Osteocyte (in vitro differentiated cells): ENCODE measurements at regions not wholly inside any gene's neighbourhood (a gene's known extent, or its start where the extent isn't known, plus 50 kb on each side); places are given as distances from the start of the nearest gene placed in this dataset.

Experiments used
- DNase-seq: peaks from one replicate; pipeline ENCODE4 v3.0.0; 2021; ENCODE audit warnings: mixed read lengths; ENCODE audit not compliant: unreplicated experiment; ENCODE audit errors: extremely low spot score
- H3K27ac Mint-ChIP-seq: one replicate; pipeline ENCODE4 v1.8.0; 2021; ENCODE audit warnings: mild to moderate bottlenecking, mixed read lengths; ENCODE audit not compliant: unreplicated experiment
- H3K27me3 Mint-ChIP-seq: one replicate; pipeline ENCODE4 v1.8.0; 2021; ENCODE audit warnings: mixed read lengths; ENCODE audit not compliant: unreplicated experiment
- H3K36me3 Mint-ChIP-seq: one replicate; pipeline ENCODE4 v1.8.0; 2021; ENCODE audit warnings: mixed read lengths; ENCODE audit not compliant: unreplicated experiment
- H3K4me1 Mint-ChIP-seq: one replicate; pipeline ENCODE4 v1.8.0; 2021; ENCODE audit warnings: mixed read lengths; ENCODE audit not compliant: unreplicated experiment
- H3K4me3 Mint-ChIP-seq: one replicate; pipeline ENCODE4 v1.8.0; 2021; ENCODE audit warnings: mild to moderate bottlenecking, moderate library complexity, mixed read lengths; ENCODE audit not compliant: unreplicated experiment
- H3K9me3 Mint-ChIP-seq: one replicate; pipeline ENCODE4 v1.8.0; 2021; ENCODE audit warnings: mixed read lengths; ENCODE audit not compliant: unreplicated experiment
- TF ChIP-seq, protein P1 (sequence below): fragments of 200-600 bp; sonication (generic); IDR thresholded peaks from 2 replicates; pipeline ENCODE4 v1.5.0; 2021; ENCODE audit warnings: antibody characterized with exemption, mild to moderate bottlenecking, moderate library complexity

DNA sequence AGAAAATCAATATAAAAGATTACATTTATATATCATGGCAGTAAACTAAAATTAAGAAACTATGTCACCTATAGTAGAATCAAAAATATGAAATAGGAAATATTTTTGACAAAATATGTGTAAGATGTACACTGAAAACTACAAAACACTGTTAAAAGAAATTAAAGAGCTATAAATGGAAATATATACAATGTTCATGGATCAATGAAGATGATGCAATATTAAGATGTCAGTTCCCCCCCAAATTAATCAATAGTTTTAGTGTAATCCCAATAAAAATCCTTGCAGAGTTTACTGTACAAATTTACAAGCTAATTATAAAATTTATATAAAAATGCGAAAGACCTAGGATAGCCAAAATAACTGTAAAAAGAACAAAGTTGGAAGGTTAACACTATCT, 173.0 kb upstream of the ADRA1B start:
- Mint-ChIP-seq H3K4me3 (no peak overlapping the region), H3K9me3 (no peaks in the 10 kb centered on the region), H3K36me3 (no peaks in the 10 kb centered on the region), H3K27me3 (peaks cover 30% of the 10 kb centered on the region), H3K4me1 (no peaks in the 10 kb centered on the region), H3K27ac (no peak overlapping the region)
- TF ChIP-seq, protein P1, sequence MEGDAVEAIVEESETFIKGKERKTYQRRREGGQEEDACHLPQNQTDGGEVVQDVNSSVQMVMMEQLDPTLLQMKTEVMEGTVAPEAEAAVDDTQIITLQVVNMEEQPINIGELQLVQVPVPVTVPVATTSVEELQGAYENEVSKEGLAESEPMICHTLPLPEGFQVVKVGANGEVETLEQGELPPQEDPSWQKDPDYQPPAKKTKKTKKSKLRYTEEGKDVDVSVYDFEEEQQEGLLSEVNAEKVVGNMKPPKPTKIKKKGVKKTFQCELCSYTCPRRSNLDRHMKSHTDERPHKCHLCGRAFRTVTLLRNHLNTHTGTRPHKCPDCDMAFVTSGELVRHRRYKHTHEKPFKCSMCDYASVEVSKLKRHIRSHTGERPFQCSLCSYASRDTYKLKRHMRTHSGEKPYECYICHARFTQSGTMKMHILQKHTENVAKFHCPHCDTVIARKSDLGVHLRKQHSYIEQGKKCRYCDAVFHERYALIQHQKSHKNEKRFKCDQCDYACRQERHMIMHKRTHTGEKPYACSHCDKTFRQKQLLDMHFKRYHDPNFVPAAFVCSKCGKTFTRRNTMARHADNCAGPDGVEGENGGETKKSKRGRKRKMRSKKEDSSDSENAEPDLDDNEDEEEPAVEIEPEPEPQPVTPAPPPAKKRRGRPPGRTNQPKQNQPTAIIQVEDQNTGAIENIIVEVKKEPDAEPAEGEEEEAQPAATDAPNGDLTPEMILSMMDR = no peak
- DNase-seq = no peak

DNA sequence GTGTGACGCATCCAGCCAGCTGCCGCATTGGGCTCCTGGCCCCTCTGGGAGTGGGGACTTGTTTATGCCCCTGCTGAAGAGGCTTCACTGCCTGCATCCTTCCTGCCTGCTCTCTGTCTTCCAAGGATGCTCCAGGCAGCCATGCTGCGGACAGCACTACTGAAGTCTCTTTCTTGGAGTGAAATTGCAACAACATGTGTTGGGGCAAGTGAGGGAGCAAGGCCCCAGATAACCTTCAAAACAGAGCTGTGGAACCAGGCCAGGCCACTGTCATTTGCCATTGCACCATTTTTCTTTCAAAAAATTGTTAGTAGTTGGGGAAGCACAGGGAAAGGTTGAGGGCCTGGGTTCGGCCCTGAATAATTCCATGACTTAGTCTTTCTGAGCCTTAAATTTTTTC, 169.6 kb upstream of the ADRA1B start:
- TF ChIP-seq, protein P1 = no peak
- no peaks in the 10 kb centered on the region for H3K9me3 Mint-ChIP-seq
- H3K27ac Mint-ChIP-seq = no peak overlapping the region

DNA sequence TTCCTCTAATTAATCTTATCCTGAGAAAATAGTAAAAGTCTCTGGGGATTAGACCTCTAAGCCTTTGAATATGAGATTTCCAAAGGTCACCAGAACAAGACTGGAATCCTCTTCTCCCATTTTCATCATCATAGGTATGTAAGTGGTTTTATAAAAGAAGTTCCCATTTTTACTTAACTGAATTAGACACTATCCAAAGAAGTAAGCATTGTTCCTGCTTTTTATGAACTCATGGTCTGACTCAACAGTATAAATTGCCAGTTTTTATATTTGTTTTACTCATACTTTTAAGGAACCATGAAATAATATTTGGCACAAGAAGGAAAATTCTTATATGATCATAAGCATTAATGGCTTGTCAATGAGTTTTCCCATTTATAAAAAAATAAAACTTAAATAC, 167.1 kb upstream of the ADRA1B start:
- TF ChIP-seq, protein P1 = no peak
- H3K9me3 Mint-ChIP-seq = no peaks in the 10 kb centered on the region
- H3K4me1 Mint-ChIP-seq = peaks cover 25% of the 10 kb centered on the region
- H3K27me3 Mint-ChIP-seq = no peaks in the 10 kb centered on the region
- H3K27ac Mint-ChIP-seq = peak overlapping the region; percentile 1
- no peak overlapping the region for H3K4me3 Mint-ChIP-seq
- no peaks in the 10 kb centered on the region for H3K36me3 Mint-ChIP-seq
- DNase-seq = no peak

More for the DNA sequence above, 169.6 kb upstream of the ADRA1B start:
- no peaks in the 10 kb centered on the region for H3K36me3 Mint-ChIP-seq
- no peak overlapping the region for H3K4me3 Mint-ChIP-seq
- H3K27me3 Mint-ChIP-seq = peaks cover 7% of the 10 kb centered on the region
- H3K4me1 Mint-ChIP-seq = peaks cover 12% of the 10 kb centered on the region
- no peak for DNase-seq

DNA sequence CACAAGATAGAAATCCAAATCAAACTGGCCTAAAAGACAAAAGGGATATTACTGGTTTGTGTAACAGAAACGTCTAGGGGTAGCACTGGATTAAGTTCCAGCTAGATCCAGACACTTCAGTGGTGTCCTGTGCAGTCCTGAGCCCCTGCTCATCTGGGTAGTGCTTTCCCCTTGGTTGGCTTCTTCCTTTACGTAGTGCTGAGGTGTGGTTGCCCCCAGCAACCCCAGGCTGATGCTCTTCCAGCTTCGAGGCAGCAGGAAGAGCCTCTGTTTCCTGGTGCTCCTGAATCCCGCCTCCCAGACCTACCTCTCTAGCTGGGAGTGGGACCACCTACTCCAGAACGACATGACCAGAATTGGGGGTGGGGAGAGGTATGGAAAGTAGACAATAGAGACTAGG, 166.1 kb upstream of the ADRA1B start:
- Mint-ChIP-seq H3K9me3 (no peaks in the 10 kb centered on the region), H3K27ac (no peak overlapping the region), H3K4me3 (no peak overlapping the region), H3K4me1 (peaks cover 25% of the 10 kb centered on the region), H3K27me3 (no peaks in the 10 kb centered on the region), H3K36me3 (no peaks in the 10 kb centered on the region)
- DNase-seq = no peak
- TF ChIP-seq, protein P1 = no peak

DNA sequence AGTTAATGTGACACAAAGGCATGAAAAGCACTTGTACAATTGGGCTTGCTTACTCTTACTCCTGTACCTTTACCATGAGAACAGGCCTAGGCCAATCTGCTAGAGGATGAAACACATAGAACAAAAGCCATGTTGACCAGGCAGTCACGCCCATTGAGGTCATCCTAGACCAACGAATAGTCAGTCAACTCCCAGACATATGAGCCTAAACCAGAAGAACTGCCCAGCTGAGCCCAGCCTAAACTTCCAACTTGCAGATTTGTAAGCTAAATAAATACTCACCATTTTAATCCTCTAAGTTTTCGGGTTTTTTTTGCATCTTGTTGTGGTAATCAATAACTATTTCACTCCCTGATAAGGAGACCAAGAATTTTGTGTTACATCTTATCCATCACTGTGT, 164.8 kb upstream of the ADRA1B start:
- Mint-ChIP-seq H3K4me3 (no peak overlapping the region), H3K9me3 (no peaks in the 10 kb centered on the region), H3K27me3 (no peaks in the 10 kb centered on the region), H3K36me3 (no peaks in the 10 kb centered on the region), H3K27ac (no peak overlapping the region), H3K4me1 (peaks cover 25% of the 10 kb centered on the region)
- no peak for DNase-seq
- TF ChIP-seq, protein P1 = no peak
